Transverse colon (tissue), 4 donors: ENCODE measurements at regions not wholly inside any gene's neighbourhood (a gene's known extent, or its start where the extent isn't known, plus 50 kb on each side); places are given as distances from the start of the nearest gene placed in this dataset.

ENCODE experiments used
- POLR2A ChIP-seq: fragments of 450-650 bp; IDR thresholded peaks from one replicate; pipeline ENCODE4 v1.6.1; 2016; ENCODE audit warnings: antibody characterized with exemption, mild to moderate bottlenecking, moderate library complexity
- POLR2AphosphoS5 ChIP-seq, 3 donors: sonication (generic); formaldehyde crosslinking; IDR thresholded peaks; one replicate each; pipeline ENCODE4 v1.6.1; 2016; ENCODE audit warnings: antibody characterized with exemption in 3 of 3
- TF ChIP-seq, protein P1 (sequence below), 5 experiments: fragments of 200-600 bp in 3 of 5; fragments of 450-650 bp in 2 of 5; sonication (generic) in 3 of 5; IDR thresholded peaks; 1 replicate in 2 of 5; 2 replicates in 3 of 5; pipeline ENCODE4 v1.5.1; 2016 to 2017; ENCODE audit warnings: antibody characterized with exemption in 5 of 5, inconsistent platforms in 3 of 5, mild to moderate bottlenecking in 2 of 5, moderate library complexity in 1 of 5

DNA sequence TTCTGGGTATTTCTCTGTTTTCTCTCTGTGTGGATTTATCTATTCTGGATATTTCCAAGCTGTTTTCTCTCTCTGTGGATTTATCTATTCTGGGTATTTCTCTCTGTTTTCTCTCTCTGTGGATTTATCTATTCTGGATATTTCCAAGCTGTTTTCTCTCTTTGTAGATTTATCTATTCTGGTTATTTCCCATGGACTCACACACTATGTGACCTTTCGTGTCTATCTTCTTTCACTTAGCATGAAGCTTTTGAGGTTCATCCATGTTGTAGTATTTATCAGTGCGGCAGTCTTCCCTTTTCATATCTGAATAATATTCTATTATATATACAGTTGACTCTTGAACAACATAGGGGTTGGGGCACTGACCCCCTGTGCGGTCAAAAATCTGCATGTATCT, 435.0 kb upstream of the CNTNAP2 start:
- TF ChIP-seq POLR2A (no peak), POLR2AphosphoS5 (IDR thresholded peaks at IDR 0.05) (no peak)
- TF ChIP-seq, protein P1, sequence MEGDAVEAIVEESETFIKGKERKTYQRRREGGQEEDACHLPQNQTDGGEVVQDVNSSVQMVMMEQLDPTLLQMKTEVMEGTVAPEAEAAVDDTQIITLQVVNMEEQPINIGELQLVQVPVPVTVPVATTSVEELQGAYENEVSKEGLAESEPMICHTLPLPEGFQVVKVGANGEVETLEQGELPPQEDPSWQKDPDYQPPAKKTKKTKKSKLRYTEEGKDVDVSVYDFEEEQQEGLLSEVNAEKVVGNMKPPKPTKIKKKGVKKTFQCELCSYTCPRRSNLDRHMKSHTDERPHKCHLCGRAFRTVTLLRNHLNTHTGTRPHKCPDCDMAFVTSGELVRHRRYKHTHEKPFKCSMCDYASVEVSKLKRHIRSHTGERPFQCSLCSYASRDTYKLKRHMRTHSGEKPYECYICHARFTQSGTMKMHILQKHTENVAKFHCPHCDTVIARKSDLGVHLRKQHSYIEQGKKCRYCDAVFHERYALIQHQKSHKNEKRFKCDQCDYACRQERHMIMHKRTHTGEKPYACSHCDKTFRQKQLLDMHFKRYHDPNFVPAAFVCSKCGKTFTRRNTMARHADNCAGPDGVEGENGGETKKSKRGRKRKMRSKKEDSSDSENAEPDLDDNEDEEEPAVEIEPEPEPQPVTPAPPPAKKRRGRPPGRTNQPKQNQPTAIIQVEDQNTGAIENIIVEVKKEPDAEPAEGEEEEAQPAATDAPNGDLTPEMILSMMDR (IDR thresholded peaks at IDR 0.05), result no peak
